ENCODE measurements at regions not wholly inside any gene's neighbourhood (a gene's known extent, or its start where the extent isn't known, plus 50 kb on each side); places are given as distances from the start of the nearest gene placed in this dataset.

DNA sequence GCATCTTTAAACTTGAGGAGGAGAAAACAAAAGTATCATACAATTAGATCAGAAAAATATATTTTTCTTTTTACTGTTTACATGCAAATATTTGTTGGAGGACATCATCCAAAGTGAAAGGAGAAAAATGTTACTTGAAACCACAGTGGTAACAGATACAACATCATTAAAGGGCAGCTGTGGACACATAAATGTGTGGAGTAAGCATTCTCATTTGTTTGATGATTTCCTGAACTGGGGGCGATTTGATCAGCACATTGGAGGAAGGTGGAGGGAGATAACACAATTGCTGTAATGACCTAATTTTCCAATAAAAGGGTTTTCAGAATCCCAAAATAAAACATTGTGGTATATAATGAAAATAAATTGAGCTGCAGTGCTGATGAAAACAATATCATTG lies 314.5 kb upstream of the HS3ST1 start:
- Mint-ChIP-seq H3K36me3 (ENCODE audit: low read depth) (no peaks in the 10 kb centered on the region), H3K9me3 (no peaks in the 10 kb centered on the region), H3K27me3 (no peaks in the 10 kb centered on the region), H3K4me3 (no peak overlapping the region), H3K4me1 (ENCODE audit: low read depth) (no peaks in the 10 kb centered on the region), H3K27ac (no peak overlapping the region)
- no peaks in the 10 kb centered on the region for H3K36me3 ChIP-seq (ENCODE audit: insufficient read depth, low read length)
- ATAC-seq (ENCODE audit: poor library complexity), result no peak
- ChIA-PET CTCF (interaction anchor here (0.8 kb wide), 1 partner anchor 131 kb away, joined by 3 read pairs; no protein-coding TSS in a partner anchor), POLR2A (no interaction called here)
- H3K4me1 ChIP-seq (ENCODE audit: insufficient read depth, low read length), result no peaks in the 10 kb centered on the region
- no peak for DNase-seq
- intact Hi-C loops (cut with DNase I, micrococcal nuclease), result no loop called here
- H3K27ac ChIP-seq (ENCODE audit: low read depth in 1 of 2, low read length in 2 of 2), result no peak overlapping the region
- H3K9me3 ChIP-seq (ENCODE audit: control insufficient read depth in 1 of 2, insufficient read depth in 1 of 2, low read length in 2 of 2), result no peaks in the 10 kb centered on the region
- no peak for TF ChIP-seq CTCF (IDR thresholded peaks at IDR 0.05)
- H3K4me3 ChIP-seq (ENCODE audit: low read length), result no peak overlapping the region
- H3K27me3 ChIP-seq (ENCODE audit: control insufficient read depth in 1 of 2, insufficient read depth in 2 of 2, low read length in 2 of 2), result no peaks in the 10 kb centered on the region

DNA sequence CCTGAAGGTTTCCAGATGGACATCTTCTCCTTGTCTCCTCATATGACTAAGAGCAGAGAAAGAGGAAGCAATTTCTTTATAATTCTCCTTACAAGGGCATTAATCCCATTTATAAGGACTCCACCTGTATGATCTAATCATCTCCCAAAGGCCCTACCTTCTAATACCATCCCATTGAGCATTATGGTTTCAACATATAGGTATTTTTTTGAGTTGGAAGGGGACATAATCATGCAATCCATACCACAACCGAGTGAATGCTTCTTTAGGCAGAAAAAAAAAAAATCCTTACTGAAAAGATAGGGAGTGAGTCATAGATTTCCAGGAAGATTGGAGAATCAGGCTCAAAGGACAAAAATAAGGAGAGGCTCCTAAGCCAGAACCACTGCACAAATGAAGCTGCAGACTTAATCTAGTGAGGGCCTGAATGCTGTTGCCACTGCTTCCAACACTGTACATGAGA lies 312.5 kb upstream of the HS3ST1 start:
- no peak for ATAC-seq (ENCODE audit: poor library complexity)

GRCh38 chr4:11739992-11740391 lies 311.3 kb upstream of the HS3ST1 start:
- Histone ChIP-seq H3K36me3 (ENCODE audit: insufficient read depth, low read length) (no peaks in the 10 kb centered on the region), H3K9me3 (ENCODE audit: control insufficient read depth in 1 of 2, insufficient read depth in 1 of 2, low read length in 2 of 2) (no peaks in the 10 kb centered on the region), H3K27me3 (ENCODE audit: control insufficient read depth in 1 of 2, insufficient read depth in 2 of 2, low read length in 2 of 2) (no peaks in the 10 kb centered on the region), H3K4me3 (ENCODE audit: low read length) (no peak overlapping the region), H3K27ac (ENCODE audit: low read depth in 1 of 2, low read length in 2 of 2) (no peak overlapping the region), H3K4me1 (ENCODE audit: insufficient read depth, low read length) (no peaks in the 10 kb centered on the region)
- no peak for DNase-seq
- ATAC-seq (ENCODE audit: poor library complexity), result no peak
- ChIA-PET CTCF (no interaction called here), POLR2A (no interaction called here)
- H3K4me1 Mint-ChIP-seq (ENCODE audit: low read depth), result no peaks in the 10 kb centered on the region
- intact Hi-C loops (cut with DNase I, micrococcal nuclease), result no loop called here
- no peaks in the 10 kb centered on the region for H3K27me3 Mint-ChIP-seq
- no peaks in the 10 kb centered on the region for H3K9me3 Mint-ChIP-seq
- H3K27ac Mint-ChIP-seq, result no peak overlapping the region
- no peaks in the 10 kb centered on the region for H3K36me3 Mint-ChIP-seq (ENCODE audit: low read depth)
- no peak overlapping the region for H3K4me3 Mint-ChIP-seq
- TF ChIP-seq CTCF (IDR thresholded peaks at IDR 0.05), result no peak

More for the DNA sequence above, 312.5 kb upstream of the HS3ST1 start:
- no peaks in the 10 kb centered on the region for H3K9me3 Mint-ChIP-seq
- ChIA-PET CTCF (no interaction called here), POLR2A (no interaction called here)
- no peak overlapping the region for H3K27ac Mint-ChIP-seq
- H3K27me3 Mint-ChIP-seq, result no peaks in the 10 kb centered on the region
- H3K36me3 ChIP-seq (ENCODE audit: insufficient read depth, low read length), result no peaks in the 10 kb centered on the region
- H3K27ac ChIP-seq (ENCODE audit: low read depth in 1 of 2, low read length in 2 of 2), result no peak overlapping the region
- no peak overlapping the region for H3K4me3 ChIP-seq (ENCODE audit: low read length)
- no peak for DNase-seq
- no peaks in the 10 kb centered on the region for H3K27me3 ChIP-seq (ENCODE audit: control insufficient read depth in 1 of 2, insufficient read depth in 2 of 2, low read length in 2 of 2)
- no peaks in the 10 kb centered on the region for H3K4me1 ChIP-seq (ENCODE audit: insufficient read depth, low read length)
- H3K4me3 Mint-ChIP-seq, result no peak overlapping the region
- H3K4me1 Mint-ChIP-seq (ENCODE audit: low read depth), result no peaks in the 10 kb centered on the region
- no peak for TF ChIP-seq CTCF (IDR thresholded peaks at IDR 0.05)
- no peaks in the 10 kb centered on the region for H3K36me3 Mint-ChIP-seq (ENCODE audit: low read depth)
- intact Hi-C loops (cut with DNase I, micrococcal nuclease), result no loop called here
- H3K9me3 ChIP-seq (ENCODE audit: control insufficient read depth in 1 of 2, insufficient read depth in 1 of 2, low read length in 2 of 2), result no peaks in the 10 kb centered on the region
